ENCODE measurements at regions not wholly inside any gene's neighbourhood (a gene's known extent, or its start where the extent isn't known, plus 50 kb on each side); places are given as distances from the start of the nearest gene placed in this dataset.
"Not testable (repeated sequence)": the region's sequence is repeated elsewhere in the genome, so short reads cannot be mapped to it uniquely, and the experiment has no call there.

DNA sequence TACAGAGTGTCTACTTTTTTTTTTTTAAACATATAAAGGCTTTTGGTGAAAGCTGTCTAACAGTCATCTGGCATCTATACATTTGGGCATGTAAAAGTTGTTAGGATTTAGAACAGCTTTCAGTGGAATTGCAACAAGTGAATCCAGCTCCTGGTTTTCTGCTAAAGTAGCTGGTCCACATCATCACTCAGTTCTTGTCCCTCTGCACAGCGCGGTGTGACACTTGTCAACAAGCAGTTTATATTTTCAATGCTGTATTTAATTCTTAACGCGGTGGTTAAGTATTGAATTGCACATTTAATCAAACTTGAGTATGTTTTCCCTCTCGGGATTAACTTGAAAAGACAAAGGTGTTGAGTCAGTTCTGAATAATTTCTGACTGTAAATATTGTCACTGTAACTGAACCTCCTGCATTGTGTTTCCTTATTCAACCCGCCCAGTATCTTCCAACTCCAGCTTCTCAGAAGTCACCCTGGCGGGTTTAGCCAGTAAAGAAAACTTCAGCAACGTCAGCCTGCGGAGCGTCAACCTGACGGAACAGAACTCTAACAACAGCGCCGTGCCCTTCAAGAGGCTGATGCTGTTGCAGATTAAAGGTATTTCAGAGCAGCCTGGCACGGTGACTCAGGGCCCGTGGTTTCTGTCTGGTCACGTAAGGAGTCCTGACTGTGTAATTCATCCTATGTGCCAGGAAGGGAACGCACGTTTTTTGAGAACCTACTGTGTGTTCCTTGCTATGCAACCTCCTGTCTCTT lies 66.1 kb upstream of the LYZL2 start:
- TF ChIP-seq, protein P1, sequence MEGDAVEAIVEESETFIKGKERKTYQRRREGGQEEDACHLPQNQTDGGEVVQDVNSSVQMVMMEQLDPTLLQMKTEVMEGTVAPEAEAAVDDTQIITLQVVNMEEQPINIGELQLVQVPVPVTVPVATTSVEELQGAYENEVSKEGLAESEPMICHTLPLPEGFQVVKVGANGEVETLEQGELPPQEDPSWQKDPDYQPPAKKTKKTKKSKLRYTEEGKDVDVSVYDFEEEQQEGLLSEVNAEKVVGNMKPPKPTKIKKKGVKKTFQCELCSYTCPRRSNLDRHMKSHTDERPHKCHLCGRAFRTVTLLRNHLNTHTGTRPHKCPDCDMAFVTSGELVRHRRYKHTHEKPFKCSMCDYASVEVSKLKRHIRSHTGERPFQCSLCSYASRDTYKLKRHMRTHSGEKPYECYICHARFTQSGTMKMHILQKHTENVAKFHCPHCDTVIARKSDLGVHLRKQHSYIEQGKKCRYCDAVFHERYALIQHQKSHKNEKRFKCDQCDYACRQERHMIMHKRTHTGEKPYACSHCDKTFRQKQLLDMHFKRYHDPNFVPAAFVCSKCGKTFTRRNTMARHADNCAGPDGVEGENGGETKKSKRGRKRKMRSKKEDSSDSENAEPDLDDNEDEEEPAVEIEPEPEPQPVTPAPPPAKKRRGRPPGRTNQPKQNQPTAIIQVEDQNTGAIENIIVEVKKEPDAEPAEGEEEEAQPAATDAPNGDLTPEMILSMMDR (IDR thresholded peaks at IDR 0.05), result not testable (repeated sequence)
- TF ChIP-seq POLR2A (IDR thresholded peaks at IDR 0.05), result not testable (repeated sequence)
